ENCODE measurements at regions not wholly inside any gene's neighbourhood (a gene's known extent, or its start where the extent isn't known, plus 50 kb on each side); places are given as distances from the start of the nearest gene placed in this dataset.

GRCh38 chr5:89721353-89721752 lies 688.2 kb downstream of the CETN3 start:
- Mint-ChIP-seq H3K4me1 (no peaks in the 10 kb centered on the region), H3K27me3 (no peaks in the 10 kb centered on the region), H3K4me3 (no peak overlapping the region), H3K36me3 (ENCODE audit: low read depth) (no peaks in the 10 kb centered on the region), H3K27ac (no peak overlapping the region), H3K9me3 (no peaks in the 10 kb centered on the region)
- no peak for DNase-seq
- intact Hi-C loops (cut with micrococcal nuclease): no loop called here

- no peak for DNase-seq
- Mint-ChIP-seq H3K27me3 (no peaks in the 10 kb centered on the region), H3K4me3 (no peak overlapping the region), H3K9me3 (no peaks in the 10 kb centered on the region), H3K27ac (no peak overlapping the region), H3K36me3 (ENCODE audit: low read depth) (no peaks in the 10 kb centered on the region), H3K4me1 (no peaks in the 10 kb centered on the region)
- intact Hi-C loops (cut with micrococcal nuclease): no loop called here
Measured at GRCh38 chr5:89712134-89712700, 697.3 kb downstream of the CETN3 start.

GRCh38 chr5:89711526-89711925 lies 698.0 kb downstream of the CETN3 start:
- Mint-ChIP-seq H3K9me3 (no peaks in the 10 kb centered on the region), H3K27ac (no peak overlapping the region), H3K36me3 (ENCODE audit: low read depth) (no peaks in the 10 kb centered on the region), H3K27me3 (no peaks in the 10 kb centered on the region), H3K4me3 (no peak overlapping the region), H3K4me1 (no peaks in the 10 kb centered on the region)
- intact Hi-C loops (cut with micrococcal nuclease): no loop called here
- DNase-seq: no peak

GRCh38 chr5:89710006-89710405 lies 699.5 kb downstream of the CETN3 start:
- H3K4me3 Mint-ChIP-seq: no peak overlapping the region
- no peak overlapping the region for H3K27ac Mint-ChIP-seq
- H3K27me3 Mint-ChIP-seq: no peaks in the 10 kb centered on the region
- no peaks in the 10 kb centered on the region for H3K36me3 Mint-ChIP-seq (ENCODE audit: low read depth)
- intact Hi-C loops (cut with micrococcal nuclease): no loop called here
- no peaks in the 10 kb centered on the region for H3K4me1 Mint-ChIP-seq
- DNase-seq: no peak
- no peaks in the 10 kb centered on the region for H3K9me3 Mint-ChIP-seq

- Mint-ChIP-seq H3K4me1 (no peaks in the 10 kb centered on the region), H3K9me3 (no peaks in the 10 kb centered on the region), H3K27me3 (no peaks in the 10 kb centered on the region), H3K36me3 (ENCODE audit: low read depth) (no peaks in the 10 kb centered on the region), H3K27ac (no peak overlapping the region), H3K4me3 (no peak overlapping the region)
- intact Hi-C loops (cut with micrococcal nuclease): no loop called here
- no peak for DNase-seq
Measured at GRCh38 chr5:89707891-89708290, 701.7 kb downstream of the CETN3 start.

- Mint-ChIP-seq H3K36me3 (ENCODE audit: low read depth) (no peaks in the 10 kb centered on the region), H3K9me3 (no peaks in the 10 kb centered on the region), H3K4me3 (no peak overlapping the region), H3K27me3 (no peaks in the 10 kb centered on the region), H3K27ac (no peak overlapping the region), H3K4me1 (no peaks in the 10 kb centered on the region)
- DNase-seq: no peak
- intact Hi-C loops (cut with micrococcal nuclease): no loop called here
Measured at GRCh38 chr5:89706731-89707130, 702.8 kb downstream of the CETN3 start.

- H3K27me3 Mint-ChIP-seq: no peaks in the 10 kb centered on the region
- intact Hi-C loops (cut with micrococcal nuclease): no loop called here
- no peaks in the 10 kb centered on the region for H3K9me3 Mint-ChIP-seq
- H3K27ac Mint-ChIP-seq: no peak overlapping the region
- H3K36me3 Mint-ChIP-seq (ENCODE audit: low read depth): no peaks in the 10 kb centered on the region
- no peak for DNase-seq
- no peaks in the 10 kb centered on the region for H3K4me1 Mint-ChIP-seq
- no peak overlapping the region for H3K4me3 Mint-ChIP-seq
Measured at GRCh38 chr5:89703817-89704216, 705.7 kb downstream of the CETN3 start.

GRCh38 chr5:89698028-89698427 lies 711.5 kb downstream of the CETN3 start:
- no peaks in the 10 kb centered on the region for H3K27me3 Mint-ChIP-seq

GRCh38 chr5:89697581-89697980 lies 712.0 kb downstream of the CETN3 start:
- H3K27me3 Mint-ChIP-seq: no peaks in the 10 kb centered on the region
- no peak overlapping the region for H3K27ac Mint-ChIP-seq
- H3K36me3 Mint-ChIP-seq (ENCODE audit: low read depth): no peaks in the 10 kb centered on the region
- H3K4me3 Mint-ChIP-seq: no peak overlapping the region
- intact Hi-C loops (cut with micrococcal nuclease): no loop called here
- H3K4me1 Mint-ChIP-seq: no peaks in the 10 kb centered on the region
- H3K9me3 Mint-ChIP-seq: no peaks in the 10 kb centered on the region
- no peak for DNase-seq

More at GRCh38 chr5:89698028-89698427, 711.5 kb downstream of the CETN3 start:
- Mint-ChIP-seq H3K4me3 (no peak overlapping the region), H3K27ac (no peak overlapping the region), H3K4me1 (no peaks in the 10 kb centered on the region), H3K9me3 (no peaks in the 10 kb centered on the region), H3K36me3 (ENCODE audit: low read depth) (no peaks in the 10 kb centered on the region)
- DNase-seq: no peak
- intact Hi-C loops (cut with micrococcal nuclease): no loop called here

GRCh38 chr5:89695371-89695770 lies 714.2 kb downstream of the CETN3 start:
- DNase-seq: no peak
- no peaks in the 10 kb centered on the region for H3K4me1 Mint-ChIP-seq
- no peaks in the 10 kb centered on the region for H3K9me3 Mint-ChIP-seq
- intact Hi-C loops (cut with micrococcal nuclease): no loop called here
- no peak overlapping the region for H3K27ac Mint-ChIP-seq
- no peak overlapping the region for H3K4me3 Mint-ChIP-seq
- no peaks in the 10 kb centered on the region for H3K27me3 Mint-ChIP-seq
- H3K36me3 Mint-ChIP-seq (ENCODE audit: low read depth): no peaks in the 10 kb centered on the region

GRCh38 chr5:89694026-89694550 lies 715.5 kb downstream of the CETN3 start:
- Mint-ChIP-seq H3K27me3 (no peaks in the 10 kb centered on the region), H3K27ac (no peak overlapping the region), H3K4me1 (no peaks in the 10 kb centered on the region), H3K9me3 (no peaks in the 10 kb centered on the region), H3K4me3 (no peak overlapping the region), H3K36me3 (ENCODE audit: low read depth) (no peaks in the 10 kb centered on the region)
- DNase-seq: no peak
- intact Hi-C loops (cut with micrococcal nuclease): no loop called here

- Mint-ChIP-seq H3K9me3 (no peaks in the 10 kb centered on the region), H3K4me3 (no peak overlapping the region), H3K4me1 (no peaks in the 10 kb centered on the region), H3K36me3 (ENCODE audit: low read depth) (no peaks in the 10 kb centered on the region), H3K27ac (no peak overlapping the region), H3K27me3 (no peaks in the 10 kb centered on the region)
- intact Hi-C loops (cut with micrococcal nuclease): no loop called here
- DNase-seq: no peak
Measured at GRCh38 chr5:89690331-89690730, 719.2 kb downstream of the CETN3 start.

GRCh38 chr5:89686081-89686765 lies 723.3 kb downstream of the CETN3 start:
- Mint-ChIP-seq H3K36me3 (ENCODE audit: low read depth) (no peaks in the 10 kb centered on the region), H3K27ac (no peak overlapping the region), H3K4me1 (no peaks in the 10 kb centered on the region), H3K4me3 (no peak overlapping the region), H3K9me3 (no peaks in the 10 kb centered on the region), H3K27me3 (no peaks in the 10 kb centered on the region)
- DNase-seq: no peak
- intact Hi-C loops (cut with micrococcal nuclease): no loop called here

GRCh38 chr5:89676634-89677033 lies 732.9 kb downstream of the CETN3 start:
- intact Hi-C loops (cut with micrococcal nuclease): no loop called here
- H3K27me3 Mint-ChIP-seq: no peaks in the 10 kb centered on the region
- no peak overlapping the region for H3K4me3 Mint-ChIP-seq

GRCh38 chr5:89673019-89673418 lies 736.5 kb downstream of the CETN3 start:
- intact Hi-C loops (cut with micrococcal nuclease): no loop called here
- no peak for DNase-seq
- Mint-ChIP-seq H3K27ac (no peak overlapping the region), H3K4me1 (no peaks in the 10 kb centered on the region), H3K9me3 (no peaks in the 10 kb centered on the region), H3K36me3 (ENCODE audit: low read depth) (no peaks in the 10 kb centered on the region), H3K4me3 (no peak overlapping the region), H3K27me3 (no peaks in the 10 kb centered on the region)

More at GRCh38 chr5:89676634-89677033, 732.9 kb downstream of the CETN3 start:
- Mint-ChIP-seq H3K36me3 (ENCODE audit: low read depth) (no peaks in the 10 kb centered on the region), H3K4me1 (no peaks in the 10 kb centered on the region), H3K9me3 (no peaks in the 10 kb centered on the region), H3K27ac (no peak overlapping the region)
- DNase-seq: no peak
